Panc1 (cell line): ENCODE measurements at regions not wholly inside any gene's neighbourhood (a gene's known extent, or its start where the extent isn't known, plus 50 kb on each side); places are given as distances from the start of the nearest gene placed in this dataset.

Source experiments
- ATAC-seq: fragments of 200-7000 bp; cut with Tn5 transposase; 2 replicates; pipeline ENCODE4 v1.9.1; 2020; ENCODE audit warnings: mild to moderate bottlenecking, moderate library complexity
- BruUV-seq: library from RNA; stranded (reverse); fragments of 400-500 nt; replicated peaks from 2 replicates; lab custom pipeline; 2021; lab: Mats Ljungman, UMichigan
- CTCF ChIA-PET: fragments of 300-600 bp; sonication (Branson Sonifier 250); formaldehyde crosslinking; loops from one replicate; lab custom pipeline; 2022; ENCODE audit warnings: antibody characterized with exemption; lab: Charles Lee
- POLR2A ChIA-PET: fragments of 300-600 bp; sonication (Branson Sonifier 250); formaldehyde crosslinking; loops from one replicate; lab custom pipeline; 2022; ENCODE audit warnings: antibody characterized with exemption; lab: Charles Lee
- DNase-seq: peaks from one replicate; pipeline ENCODE4 v3.0.0-alpha.2; 2010; ENCODE audit warnings: low read depth, low spot score
- H3K27ac ChIP-seq: 2 replicates; pipeline ENCODE4 v1.5.1; 2011; ENCODE audit warnings: mild to moderate bottlenecking, low read length, inconsistent platforms
- H3K27me3 ChIP-seq: fragments of 200-500 bp; sonication (Bioruptor generic); 2 replicates; pipeline ENCODE4 v1.6.0; 2014; ENCODE audit warnings: low read length, inconsistent platforms; ENCODE audit not compliant: control insufficient read depth, insufficient read depth
- H3K36me3 ChIP-seq: fragments of 200-500 bp; sonication (Bioruptor generic); 2 replicates; pipeline ENCODE4 v1.5.1; 2014; ENCODE audit warnings: inconsistent platforms, mild to moderate bottlenecking, low read length, moderate library complexity; ENCODE audit not compliant: control insufficient read depth, insufficient read depth
- H3K4me1 ChIP-seq: 2 replicates; pipeline ENCODE4 v1.5.1; 2011; ENCODE audit warnings: inconsistent platforms, mild to moderate bottlenecking, low read length, moderate library complexity; ENCODE audit not compliant: control insufficient read depth, insufficient read depth
- H3K4me3 ChIP-seq, 2 experiments: 2 replicates each; pipeline ENCODE4 v1.5.1; 2011 to 2012; ENCODE audit warnings: low read depth in 2 of 2, low read length in 2 of 2, mild to moderate bottlenecking in 2 of 2, inconsistent platforms in 1 of 2, moderate library complexity in 1 of 2
- H3K9me3 ChIP-seq: fragments of 200-500 bp; sonication (Bioruptor generic); 2 replicates; pipeline ENCODE4 v1.5.1; 2014; ENCODE audit warnings: low read depth, mild to moderate bottlenecking, inconsistent platforms, low read length, moderate library complexity; ENCODE audit not compliant: control insufficient read depth, insufficient read depth
- CTCF ChIP-seq: fragments of 450-650 bp; IDR thresholded peaks from 2 replicates; pipeline ENCODE4 v1.5.1; 2017; ENCODE audit warnings: mild to moderate bottlenecking
- POLR2AphosphoS5 ChIP-seq: IDR thresholded peaks from 2 replicates; pipeline ENCODE4 v1.6.1; 2012; ENCODE audit warnings: mild to moderate bottlenecking, low read depth, low read length, moderate library complexity
- REST ChIP-seq, 2 experiments: IDR thresholded peaks; 2 replicates each; pipeline ENCODE4 v1.6.1; 2011 to 2012; ENCODE audit warnings: low read depth in 2 of 2, control low read depth in 1 of 2, low read length in 1 of 2, mild to moderate bottlenecking in 1 of 2, moderate library complexity in 1 of 2; ENCODE audit not compliant: insufficient read depth in 1 of 2
- SIN3A ChIP-seq: IDR thresholded peaks from 2 replicates; pipeline ENCODE4 v1.6.1; 2012; ENCODE audit warnings: low read depth, mild to moderate bottlenecking, low read length, moderate library complexity, borderline replicate concordance; ENCODE audit not compliant: insufficient read depth
- TCF7L2 ChIP-seq: IDR thresholded peaks from 2 replicates; pipeline ENCODE4 v1.6.1; 2011; ENCODE audit warnings: mild to moderate bottlenecking, low read depth, low read length, inconsistent platforms
- in situ Hi-C: cut with HindIII; loops from 2 replicates; pipeline ENCODE4 v1.10.0; 2016; ENCODE audit warnings: low sequenced_read_pairs, low pct_unique_long_range_greater_than_20kb
- intact Hi-C: fragments of 100-400 bp; cut with micrococcal nuclease; formaldehyde crosslinking; loops from one replicate; pipeline ENCODE4 v1.10.0; 2022; ENCODE audit not compliant: unreplicated experiment

DNA sequence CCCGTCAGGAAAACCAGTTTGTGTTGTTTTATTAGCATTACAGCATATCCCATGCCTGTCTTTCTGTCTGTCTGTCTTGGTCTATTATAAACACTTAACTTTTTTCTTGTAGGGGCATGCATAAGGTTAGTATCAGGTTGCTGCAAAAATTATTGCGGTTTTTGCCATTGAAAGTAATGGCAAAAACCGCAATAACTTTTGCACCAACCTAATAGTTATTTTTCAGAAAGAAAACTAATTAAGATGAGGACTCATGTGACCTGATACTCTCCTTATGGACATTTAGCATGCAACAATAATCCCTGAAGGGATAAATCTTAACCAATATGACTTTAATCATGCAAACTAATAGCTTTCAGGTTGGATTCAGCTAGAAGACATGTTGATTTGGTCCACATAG is 326.7 kb upstream of the SUCLG2 start:
- no peak for ATAC-seq
- Histone ChIP-seq H3K4me3 (no peak overlapping the region), H3K27ac (no peak overlapping the region), H3K27me3 (no peaks in the 10 kb centered on the region), H3K36me3 (no peaks in the 10 kb centered on the region), H3K4me1 (no peaks in the 10 kb centered on the region), H3K9me3 (no peaks in the 10 kb centered on the region)
- no TSS peak for BruUV-seq
- in situ Hi-C loops (no loop called here), intact Hi-C loops (no loop called here)
- DNase-seq, result no peak
- POLR2A ChIA-PET, result no interaction called here
- CTCF ChIA-PET, result no interaction called here
- TF ChIP-seq CTCF (no peak), SIN3A (no peak), POLR2AphosphoS5 (no peak), REST (IDR thresholded peaks at IDR 0.05; ENCODE audit: insufficient read depth in 1 of 2, low read depth in 2 of 2, low read length in 1 of 2) (no peak), TCF7L2 (no peak)

DNA sequence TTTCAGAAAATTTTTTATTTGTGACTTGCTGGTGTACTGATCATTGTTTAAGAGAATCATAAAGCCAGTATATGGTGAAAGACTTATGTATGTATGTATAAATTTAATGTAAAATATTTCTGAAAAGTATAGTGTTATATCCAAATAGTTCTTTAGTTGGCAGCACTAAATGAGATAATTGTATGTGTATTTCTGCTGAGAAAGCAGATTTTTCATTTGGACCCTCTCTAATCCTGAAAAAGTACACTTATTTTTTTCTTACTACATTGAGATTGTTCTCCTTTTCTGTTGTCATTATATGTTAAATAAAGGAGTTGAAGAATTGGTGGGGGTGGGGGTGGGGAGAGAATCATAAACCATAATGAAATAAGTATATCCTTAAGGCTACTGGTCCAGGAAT is 324.9 kb upstream of the SUCLG2 start:
- POLR2A ChIA-PET, result no interaction called here
- BruUV-seq, result no TSS peak
- no peaks in the 10 kb centered on the region for H3K4me1 ChIP-seq

More for the DNA sequence above, 324.9 kb upstream of the SUCLG2 start:
- Histone ChIP-seq H3K9me3 (no peaks in the 10 kb centered on the region), H3K4me3 (no peak overlapping the region), H3K27me3 (no peaks in the 10 kb centered on the region), H3K36me3 (no peaks in the 10 kb centered on the region), H3K27ac (no peak overlapping the region)
- ATAC-seq (no peak), DNase-seq (no peak)
- intact Hi-C loops, result no loop called here
- in situ Hi-C loops, result no loop called here
- TF ChIP-seq TCF7L2 (no peak), POLR2AphosphoS5 (no peak), REST (IDR thresholded peaks at IDR 0.05; ENCODE audit: insufficient read depth in 1 of 2, low read depth in 2 of 2, low read length in 1 of 2) (no peak), SIN3A (no peak), CTCF (no peak)
- CTCF ChIA-PET, result no interaction called here
